Stimulated activated CD4-positive, alpha-beta T cell treated with anti-CD3 and anti-CD28 coated beads, Interleukin-15, amount 100 ng/mL, for 48 hours (primary cell): ENCODE measurements at regions not wholly inside any gene's neighbourhood (a gene's known extent, or its start where the extent isn't known, plus 50 kb on each side); places are given as distances from the start of the nearest gene placed in this dataset.

Source experiments
- DNase-seq, 2 donors: peaks; one replicate each; pipeline ENCODE4 v3.0.0-alpha.2; 2020; ENCODE audit warnings: low read depth in 2 of 2

DNA sequence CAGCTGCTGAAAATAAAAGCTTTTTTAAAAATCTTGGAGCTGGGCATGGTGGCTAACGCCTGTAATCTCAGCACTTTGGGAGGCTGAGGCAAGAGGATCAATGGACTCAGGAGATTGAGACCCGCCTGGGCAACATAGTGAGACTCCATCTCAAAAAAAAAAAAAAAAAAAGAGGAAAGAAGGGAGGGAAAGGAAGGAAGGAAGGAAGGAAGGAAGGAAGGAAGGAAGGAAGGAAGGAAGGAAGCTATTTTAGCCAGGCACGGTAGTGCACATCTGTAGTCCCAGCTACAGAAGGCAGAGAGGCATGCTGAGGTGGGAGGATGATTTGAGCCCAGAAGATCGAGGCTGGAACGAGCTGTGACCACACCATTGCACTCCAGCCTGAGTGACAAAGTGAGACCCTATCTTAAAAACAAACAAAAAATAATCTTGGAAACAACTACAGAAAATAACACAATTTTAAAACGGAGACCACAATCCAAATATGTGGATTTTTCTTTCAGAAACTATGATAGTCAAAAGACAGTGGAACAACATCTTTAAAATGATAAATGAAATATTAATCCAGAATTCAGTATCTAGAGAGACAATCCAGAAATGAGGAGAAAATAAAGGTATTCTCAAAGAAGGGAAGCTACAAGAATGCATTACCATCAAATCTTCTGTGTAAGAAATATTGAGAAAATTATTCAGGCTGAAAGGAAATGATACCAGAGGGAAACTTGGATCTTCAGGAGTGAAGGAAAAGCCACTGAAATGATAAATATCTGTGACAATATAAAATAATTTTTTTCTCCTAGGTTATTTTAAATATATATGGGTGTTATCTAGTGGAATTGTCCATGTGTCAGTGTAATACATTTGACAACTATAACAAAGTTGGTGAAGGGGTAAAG is 182.0 kb downstream of the GPX5 start:
- DNase-seq = no peak

DNA sequence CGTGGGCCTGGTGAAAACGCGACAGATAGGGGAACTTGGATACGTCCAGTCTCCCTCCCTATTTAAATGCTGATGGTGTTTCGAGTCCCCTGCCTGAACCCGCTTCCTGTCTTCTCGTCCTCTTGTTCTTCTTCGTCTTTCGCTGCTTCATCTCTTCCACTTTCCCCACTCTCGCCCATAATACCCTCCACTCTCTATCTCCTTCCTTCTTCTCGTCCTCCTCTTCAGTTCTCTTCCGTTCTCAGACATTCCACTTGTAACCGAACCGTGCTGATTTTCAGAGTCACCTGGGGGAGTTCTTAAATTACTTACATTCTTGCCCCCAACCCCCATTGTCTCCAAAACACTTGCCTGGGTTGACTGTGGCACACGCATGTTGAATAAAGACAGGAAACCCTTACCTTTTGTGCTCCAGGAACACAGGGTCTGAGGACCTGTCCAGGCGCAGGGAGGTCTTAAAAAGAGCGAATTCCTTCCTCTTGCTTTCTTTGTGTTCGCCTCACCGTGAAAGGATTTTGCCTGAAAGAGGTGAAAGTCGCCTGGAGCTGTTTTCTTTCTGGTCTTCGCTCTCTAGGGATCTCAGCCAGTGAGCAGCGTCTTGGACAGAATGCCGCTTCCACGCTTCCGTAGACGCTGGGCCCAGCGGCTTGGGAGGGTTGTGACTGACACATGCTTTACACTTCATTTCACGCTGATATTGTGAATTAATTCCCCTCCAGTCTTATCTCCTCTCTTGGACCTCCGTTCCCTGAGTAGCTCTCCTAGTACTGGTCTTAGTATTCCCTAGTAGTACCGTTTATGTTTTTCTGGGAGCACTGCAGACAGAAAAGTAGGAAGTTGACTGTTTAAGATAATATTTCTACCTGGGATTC is 184.0 kb downstream of the GPX5 start:
- no peak for DNase-seq

DNA sequence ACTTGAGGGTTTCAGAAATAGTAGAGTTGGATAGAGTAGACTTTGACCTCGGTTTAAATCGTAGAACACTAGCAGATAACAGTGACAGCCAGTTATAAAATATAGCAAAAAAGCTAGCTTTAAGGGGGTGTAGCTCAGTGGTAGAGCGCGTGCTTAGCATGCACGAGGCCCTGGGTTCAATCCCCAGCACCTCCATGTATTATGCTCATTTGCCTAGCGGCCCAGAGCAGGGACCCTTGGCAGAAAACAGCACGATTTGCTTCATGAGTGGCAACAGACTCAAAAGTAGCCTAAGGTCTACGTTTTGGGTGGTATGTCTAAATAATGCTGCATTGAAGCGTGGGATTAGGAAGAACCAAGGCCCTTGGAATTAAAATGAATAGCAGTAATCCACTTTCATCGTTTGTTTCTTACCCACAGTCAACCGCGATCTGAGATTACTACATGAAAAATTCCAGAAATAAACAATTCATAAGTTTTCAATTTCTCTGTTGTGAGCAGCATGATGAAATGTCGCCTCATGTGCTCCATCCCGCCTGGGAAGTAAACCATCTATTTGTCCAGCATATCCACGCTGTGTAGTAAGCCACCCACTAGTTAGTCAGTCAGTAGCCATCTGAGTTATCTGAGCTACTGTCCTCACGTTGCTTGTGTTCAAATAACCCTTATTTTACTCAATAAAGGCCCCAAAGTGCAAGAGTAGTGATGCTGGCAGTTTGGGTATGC is 184.9 kb downstream of the GPX5 start:
- DNase-seq = no peak

DNA sequence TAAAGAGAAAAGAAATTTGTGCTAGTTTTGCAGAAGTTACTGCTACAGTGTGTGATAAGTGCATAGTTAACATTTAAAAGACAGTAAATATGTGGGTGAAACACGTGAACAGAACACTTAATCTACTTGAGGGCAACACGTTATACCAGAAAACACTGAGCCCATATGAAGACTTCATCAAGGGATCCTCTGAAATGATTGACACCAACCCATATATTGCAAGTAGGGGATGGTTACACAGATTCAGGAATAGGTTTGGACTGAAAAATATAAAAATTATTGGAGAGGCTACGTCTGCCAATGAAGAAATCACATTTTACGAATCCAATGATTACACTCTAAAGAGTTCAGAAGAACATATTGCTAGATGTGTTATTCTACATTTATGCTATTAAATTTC is 185.6 kb downstream of the GPX5 start:
- DNase-seq = no peak

DNA sequence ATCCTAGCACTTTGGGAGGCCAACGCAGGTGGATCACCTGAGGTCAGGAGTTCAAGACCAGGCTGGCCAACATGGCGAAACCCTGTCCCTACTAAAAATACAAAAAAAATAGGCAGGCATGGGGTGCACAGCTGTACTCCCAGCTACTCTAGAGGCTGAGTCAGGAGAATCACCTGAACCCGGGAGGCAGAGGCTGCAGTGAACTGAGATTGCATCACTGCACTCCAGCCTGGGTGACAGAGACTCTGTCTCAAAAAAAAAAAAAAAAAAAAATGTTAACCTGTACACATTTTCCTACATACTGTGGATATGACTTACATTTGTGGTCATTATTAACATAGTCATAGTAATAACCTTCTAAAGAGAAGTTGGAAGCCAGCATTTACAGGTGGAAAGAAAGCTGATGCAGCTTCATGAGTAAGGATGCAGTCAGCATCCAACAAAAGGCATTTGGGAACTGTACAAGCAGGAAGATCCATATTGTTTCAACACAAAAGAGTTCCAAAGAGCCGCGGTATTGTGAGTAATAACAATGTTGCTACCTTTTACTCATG is 186.2 kb downstream of the GPX5 start:
- DNase-seq = no peak

DNA sequence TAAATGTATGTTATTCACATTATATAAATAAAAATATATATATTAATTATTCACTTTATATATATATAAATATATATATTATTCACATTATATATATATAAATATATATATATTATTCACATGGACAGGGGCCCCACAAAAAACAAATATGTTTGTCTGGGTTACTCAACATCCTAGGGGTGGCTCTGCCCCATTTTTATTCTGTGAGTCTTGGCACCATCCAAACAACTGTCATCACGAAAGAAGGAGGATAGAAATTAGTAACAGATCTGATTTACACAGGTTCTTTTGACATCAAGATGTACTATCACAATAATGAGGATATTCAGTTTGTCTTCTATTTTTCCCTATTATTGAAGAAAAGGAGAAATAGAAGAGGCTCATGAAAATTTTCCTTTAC is 187.3 kb downstream of the GPX5 start:
- no peak for DNase-seq

DNA sequence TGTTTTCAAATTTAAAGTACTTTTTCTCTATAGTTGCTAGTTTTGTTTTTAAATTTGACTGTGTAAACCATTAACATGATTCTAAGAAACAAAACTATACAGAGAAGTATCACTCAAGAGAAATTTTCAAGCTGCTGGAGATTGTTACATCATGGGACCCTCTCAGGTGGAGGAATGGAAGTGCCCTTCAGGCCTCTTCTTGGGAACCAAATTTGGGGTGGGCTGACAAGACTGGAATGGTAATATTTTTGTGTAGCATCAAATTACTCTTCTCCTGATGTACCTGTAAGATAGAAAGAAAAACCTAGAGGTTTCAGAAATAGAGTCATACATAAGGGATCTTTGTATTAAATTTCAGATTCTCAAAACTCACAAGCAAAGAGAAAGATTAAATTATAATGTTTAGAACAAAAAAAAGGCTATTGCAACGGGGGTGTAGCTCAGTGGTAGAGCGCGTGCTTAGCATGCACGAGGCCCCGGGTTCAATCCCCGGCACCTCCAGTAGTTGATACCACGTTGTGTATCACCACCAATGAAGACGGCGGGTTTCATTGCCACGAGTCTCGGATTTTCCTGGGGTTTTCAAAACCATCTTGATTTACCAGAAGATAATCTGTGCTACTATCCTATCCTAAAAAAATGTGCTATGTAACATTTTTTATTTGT is 193.7 kb downstream of the GPX5 start:
- DNase-seq = peak in 1 of 2 donors; percentile 24

DNA sequence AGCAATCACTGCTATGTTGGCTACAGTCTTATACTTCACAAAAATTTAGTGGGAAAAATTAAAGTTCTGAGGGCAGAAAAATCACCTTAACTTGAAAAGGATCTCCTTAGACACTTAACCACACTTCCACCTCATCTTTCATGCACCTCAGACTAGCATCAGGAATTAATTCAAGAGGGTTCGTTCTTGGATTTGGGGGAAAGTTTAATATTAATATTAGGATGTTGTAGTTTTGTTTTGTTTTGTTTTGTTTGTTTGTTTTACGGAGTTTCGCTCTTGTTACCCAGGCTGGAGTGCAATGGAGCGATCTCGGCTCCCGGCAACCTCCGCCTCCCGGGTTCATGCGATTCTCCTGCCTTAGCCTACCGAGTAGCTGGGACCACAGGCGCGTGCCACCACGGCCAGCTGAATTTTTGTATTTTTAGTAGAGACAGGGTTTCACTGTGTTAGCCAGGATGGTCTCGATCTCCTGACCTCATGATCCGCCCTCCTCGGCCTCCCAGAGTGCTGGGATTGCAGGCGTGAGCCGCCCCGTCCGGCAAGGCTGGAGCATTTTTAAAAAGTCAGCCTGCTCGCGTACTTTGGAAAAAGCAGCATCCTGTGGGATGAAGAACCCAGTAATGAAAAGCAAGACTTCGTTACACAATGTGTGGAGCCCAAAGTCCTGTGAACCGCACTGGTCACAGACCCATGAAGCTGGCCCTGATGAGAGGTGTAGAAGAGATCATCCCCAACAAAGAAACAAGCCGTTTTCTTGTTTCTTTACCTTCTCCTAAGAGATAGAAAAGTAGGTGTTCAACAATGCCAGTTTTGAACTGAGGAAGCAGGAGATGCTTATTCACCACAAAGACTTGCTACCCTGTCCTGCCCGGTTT is 194.9 kb downstream of the GPX5 start:
- DNase-seq = no peak

DNA sequence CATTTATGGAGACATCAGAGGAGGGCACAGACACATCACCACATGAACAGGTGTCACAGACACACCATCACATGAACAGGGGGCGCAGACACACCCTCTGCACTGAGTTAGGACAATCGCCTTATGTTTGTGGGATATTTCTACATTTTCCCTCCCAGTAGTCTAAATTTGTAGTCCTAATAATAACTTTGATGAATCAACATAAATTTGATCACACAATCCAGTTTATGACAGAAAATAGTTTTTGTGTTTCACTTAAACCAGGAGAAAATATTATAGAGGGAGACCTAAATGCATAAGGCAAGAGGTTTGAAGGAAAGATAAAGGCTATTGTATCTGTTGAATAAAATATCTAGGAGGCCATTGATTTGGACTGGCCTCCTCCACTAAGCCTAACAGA is 195.7 kb downstream of the GPX5 start:
- DNase-seq = no peak

DNA sequence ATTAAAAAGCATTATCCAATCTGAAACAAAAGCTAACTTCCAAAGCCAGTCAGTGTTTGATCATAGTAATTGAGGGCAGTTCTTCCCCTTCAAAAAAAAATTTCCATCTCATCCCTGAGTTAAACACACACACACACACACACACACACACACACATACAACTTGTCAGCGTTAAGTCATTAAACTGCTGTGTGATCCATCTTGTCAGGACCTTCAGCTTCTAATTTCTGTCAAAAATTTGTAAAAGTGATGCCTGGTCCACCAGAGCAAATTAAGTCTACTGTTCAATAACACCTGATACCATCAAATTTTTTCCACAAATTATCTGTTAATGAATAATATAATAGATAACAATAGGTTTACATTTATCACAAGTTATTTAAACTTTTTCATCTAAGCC is 198.7 kb downstream of the GPX5 start:
- DNase-seq = no peak

DNA sequence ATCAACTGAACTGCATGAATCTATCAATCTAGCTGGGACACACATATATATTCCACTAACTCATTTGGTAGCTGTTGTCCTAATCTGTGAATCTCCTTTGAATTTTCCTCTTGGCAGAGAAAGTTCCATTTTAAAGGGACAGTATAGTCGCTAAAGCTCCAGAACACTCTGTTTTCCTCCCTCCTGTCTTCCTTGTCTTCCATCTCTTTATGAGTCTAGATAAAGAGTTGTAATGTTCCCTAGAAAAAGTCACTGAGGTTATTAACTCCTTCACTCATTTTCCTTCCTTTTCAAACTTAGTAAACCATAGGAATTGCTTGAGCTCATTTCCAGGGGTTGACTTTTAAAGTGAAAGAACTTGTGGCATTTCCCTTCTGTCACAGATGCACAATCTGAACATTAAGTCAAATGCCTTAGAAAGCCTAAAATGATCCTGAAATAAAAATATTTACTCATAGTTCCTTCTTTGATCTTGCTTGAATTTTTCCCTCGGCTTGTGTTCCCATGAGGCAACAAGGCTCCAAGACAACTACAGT is 198.4 kb downstream of the TRIM27 start:
- no peak for DNase-seq

DNA sequence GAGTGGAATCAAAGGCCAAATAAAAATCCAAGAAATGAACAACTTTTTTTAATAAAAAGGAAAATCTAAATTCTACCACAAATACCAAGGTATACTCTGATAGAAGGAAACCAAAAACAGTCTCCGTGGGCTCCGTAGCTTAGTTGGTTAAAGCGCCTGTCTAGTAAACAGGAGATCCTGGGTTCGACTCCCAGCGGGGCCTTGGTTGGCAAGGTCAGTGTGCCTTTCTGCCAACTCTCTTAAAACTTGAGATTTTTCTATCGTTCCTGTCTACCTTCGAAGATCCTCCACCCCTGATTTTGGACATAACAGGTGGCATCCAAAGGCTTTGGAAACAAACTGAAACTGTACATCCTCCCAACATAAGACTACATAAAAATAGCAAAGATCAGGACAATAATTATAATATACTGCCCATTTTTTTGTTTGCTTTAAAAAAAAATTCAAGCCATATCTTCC is 197.9 kb downstream of the TRIM27 start:
- DNase-seq = no peak

DNA sequence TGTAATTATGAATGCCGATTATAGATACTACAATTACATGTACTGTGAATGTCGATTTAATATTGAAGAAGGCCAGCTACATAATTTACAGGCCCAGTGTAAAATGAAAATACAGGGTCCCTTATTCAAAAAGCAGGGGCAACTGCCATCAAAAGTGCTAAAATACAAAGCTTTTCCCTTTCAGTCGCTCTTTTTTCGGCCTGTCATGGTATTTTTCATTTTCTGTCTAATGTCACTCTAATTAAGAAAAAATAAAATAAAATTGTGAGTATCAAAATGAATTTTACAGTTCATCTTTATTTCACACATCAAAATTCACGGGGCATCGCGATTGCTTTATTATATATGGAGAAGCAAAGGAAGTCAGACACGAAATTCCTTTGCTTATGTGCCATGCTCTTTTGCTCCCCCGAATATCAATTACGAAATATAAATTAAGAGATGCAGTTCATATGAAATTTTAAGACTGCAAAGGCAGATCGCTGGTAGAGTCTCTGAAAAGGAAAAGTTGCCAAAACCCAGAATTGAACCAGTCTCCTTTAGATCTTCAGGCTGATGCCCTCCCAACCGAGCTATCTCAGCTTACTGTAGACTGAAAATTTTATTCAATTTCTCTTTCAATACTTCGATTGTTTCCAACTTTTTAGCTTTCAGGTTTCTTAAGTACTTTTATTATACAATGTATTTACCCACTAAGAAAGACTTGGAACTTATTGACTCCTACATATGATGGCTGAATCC is 197.0 kb downstream of the TRIM27 start:
- DNase-seq = no peak

DNA sequence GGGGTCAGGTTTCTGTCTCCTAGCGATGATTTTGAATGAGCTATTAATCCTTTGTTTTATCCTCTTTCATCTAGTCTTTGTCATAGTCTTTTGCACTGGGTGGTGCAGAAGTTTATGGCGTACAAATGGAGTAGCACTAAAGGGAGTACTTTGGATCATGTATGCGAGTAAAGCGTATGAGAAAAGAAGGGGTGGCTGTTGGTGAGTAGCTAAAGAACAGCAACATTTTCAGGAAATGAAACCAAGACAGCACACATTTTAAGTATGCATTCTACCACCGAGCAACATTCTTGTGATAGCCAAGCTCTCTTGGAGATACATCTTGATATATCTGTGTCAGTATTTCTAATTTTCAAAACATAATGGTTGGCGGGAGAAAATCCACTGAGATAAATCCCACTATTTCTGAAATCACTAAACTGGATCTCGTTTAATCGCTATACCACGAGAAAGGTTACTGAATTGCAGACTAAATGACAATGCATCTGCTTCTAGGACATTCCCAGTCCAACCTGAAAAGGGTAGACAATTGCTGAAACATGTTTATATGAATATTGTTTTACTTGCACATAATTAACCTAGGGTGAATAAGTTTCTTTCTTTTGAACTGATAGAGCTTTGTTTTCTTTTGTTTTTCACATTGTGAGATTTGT is 196.1 kb downstream of the TRIM27 start:
- DNase-seq = no peak

DNA sequence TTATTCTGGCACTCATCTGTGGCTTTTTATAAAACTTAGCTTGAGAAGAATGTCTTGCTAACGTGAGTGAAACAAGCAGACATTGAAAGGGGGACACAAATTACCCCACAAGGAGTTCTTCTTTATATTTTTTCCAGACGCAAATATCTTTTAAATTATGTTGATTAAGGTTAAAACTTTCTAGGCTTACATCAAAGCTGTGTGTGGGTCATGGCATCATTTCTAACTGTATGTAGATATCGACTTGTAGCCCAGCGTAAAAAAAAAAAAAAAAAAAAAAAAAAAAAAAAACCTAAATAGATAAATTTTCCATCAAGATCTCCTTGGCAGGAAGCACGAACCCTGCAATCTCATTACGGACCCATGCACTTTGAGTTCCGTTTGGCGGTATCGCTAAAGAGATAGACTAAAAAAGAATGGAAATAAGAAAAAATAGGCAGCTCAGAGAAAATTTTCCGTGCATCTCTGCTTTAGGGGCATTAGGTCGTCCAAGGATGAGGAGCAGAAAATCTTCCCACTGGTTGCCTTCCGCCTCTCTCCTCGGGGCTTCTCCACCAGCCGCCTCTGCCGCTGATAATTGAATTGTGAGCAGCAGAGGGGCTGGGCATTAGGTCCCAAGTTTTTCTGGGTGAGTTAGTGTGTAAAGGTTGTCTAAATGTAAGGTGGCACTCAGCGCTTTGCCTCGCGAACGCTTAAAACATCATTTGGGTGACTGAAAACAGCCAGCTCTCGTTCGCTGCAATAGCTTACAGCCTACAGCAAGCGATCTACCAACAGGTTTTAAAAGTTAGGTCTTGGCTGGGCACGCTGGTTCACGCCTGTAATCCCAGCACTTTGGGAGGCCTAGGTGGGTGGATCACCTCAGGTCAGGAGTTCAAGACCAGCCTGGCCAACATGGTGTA is 194.0 kb downstream of the TRIM27 start:
- no peak for DNase-seq

DNA sequence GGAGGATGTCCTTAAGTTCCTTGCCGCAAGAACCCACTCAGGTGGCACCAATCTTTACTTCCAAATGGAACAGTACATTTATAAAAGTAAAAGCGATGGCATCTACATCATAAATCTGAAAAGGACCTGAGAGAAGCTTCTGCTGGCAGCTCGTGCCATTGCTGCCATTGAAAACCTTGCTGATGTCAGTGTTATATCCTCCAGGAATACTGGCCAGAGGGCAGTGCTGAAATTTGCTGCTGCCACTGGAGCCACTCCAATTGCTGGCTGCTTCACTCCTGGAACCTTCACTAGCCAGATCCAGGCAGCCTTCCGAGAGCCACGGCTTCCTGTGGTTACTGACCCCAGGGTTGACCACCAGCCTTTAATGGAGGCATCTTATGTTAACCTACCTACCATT is 191.7 kb downstream of the TRIM27 start:
- no peak for DNase-seq

DNA sequence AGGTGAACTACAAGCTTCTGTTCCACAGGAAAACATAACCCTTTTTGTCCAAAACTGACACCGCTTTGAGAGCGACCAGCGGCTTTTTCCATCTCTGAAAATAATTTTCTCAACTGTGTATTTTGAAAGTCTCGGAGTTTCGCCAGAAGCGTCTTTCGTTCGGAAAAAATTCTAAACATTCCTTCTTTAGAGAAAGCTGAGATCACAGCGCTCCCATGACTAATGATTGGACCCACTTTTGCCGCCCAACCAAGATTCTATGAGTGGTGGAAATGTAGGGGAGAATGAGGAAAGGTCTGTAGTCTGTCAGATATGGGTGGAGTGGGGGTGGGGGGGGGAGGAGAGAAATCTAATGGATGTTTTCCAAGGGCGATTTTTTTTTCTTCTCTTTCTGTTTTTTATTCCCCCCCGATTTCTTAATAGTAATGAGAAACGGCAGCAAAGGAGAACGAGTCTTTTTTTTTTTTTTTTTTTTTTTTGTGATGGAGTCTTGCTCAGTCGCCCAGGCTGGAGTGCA is 189.3 kb downstream of the TRIM27 start:
- DNase-seq = no peak
